NCI-H1694 treated with DMSO at 0.1 percent for 48 hours (cell line): ENCODE measurements at regions not wholly inside any gene's neighbourhood (a gene's known extent, or its start where the extent isn't known, plus 50 kb on each side); places are given as distances from the start of the nearest gene placed in this dataset.
A peak's percentile ranks its signal among the peaks of the same experiment; 100 is the strongest.

Source experiments
- DNase-seq: peaks from one replicate; lab custom pipeline; 2025; lab: John Stamatoyannopoulos, UW

DNA sequence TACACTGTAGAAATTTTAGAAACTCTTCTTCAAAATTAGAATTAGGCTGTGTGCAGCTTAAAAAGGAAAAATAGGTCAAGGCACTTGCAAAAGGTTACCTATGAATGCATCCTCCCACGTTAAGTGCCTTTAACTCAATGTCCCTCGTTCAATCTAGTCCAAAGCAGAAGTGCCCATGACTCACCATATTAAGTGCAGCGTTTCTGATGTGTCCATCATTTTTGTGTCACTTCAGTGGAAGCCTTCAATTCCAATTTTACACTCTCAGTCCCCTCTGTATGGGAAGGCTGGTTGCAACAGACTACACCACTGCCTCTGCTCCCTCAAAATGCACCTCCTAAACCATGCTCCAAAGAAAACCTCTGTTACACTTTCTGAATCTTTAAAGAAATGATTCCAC lies 53.4 kb downstream of the FOXB1 start:
- DNase-seq = no peak

DNA sequence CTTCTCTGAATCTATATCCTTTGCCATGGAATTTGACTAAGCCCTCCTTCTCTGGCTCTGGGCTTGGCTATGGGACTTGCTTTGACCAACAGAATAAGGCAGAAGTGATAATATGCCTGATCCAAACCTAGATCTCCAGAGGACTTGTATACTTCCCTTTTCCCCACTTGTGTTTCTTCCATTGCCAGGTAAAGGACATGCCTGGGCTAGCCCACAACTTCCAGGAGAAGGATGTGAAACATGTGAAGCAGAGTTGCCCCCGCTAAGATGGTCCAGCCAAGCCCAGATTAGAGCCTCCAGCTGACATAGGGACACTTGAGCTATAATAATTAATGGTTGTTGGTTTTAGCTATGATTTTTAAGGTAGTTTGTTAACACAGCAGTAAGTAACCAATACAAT lies 55.1 kb downstream of the FOXB1 start:
- no peak for DNase-seq

DNA sequence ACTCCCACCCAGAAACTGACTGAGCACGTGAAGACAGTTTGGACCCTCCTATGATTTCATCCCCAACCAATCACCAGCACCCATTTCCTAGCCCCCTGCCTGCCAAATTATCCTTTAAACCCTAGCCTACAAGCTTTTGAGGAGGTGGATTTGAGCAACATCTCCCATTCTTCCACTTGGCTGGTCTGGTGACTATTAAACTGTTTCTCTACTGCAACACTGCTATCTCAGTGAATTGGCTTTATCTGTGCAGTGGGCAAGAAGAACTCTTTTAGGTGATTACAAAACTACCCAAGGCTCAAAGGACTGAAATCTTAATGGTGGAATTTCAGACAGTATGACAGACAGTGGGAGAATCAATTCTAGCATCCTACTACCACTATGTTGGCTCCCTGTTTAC lies 57.6 kb downstream of the FOXB1 start:
- no peak for DNase-seq

DNA sequence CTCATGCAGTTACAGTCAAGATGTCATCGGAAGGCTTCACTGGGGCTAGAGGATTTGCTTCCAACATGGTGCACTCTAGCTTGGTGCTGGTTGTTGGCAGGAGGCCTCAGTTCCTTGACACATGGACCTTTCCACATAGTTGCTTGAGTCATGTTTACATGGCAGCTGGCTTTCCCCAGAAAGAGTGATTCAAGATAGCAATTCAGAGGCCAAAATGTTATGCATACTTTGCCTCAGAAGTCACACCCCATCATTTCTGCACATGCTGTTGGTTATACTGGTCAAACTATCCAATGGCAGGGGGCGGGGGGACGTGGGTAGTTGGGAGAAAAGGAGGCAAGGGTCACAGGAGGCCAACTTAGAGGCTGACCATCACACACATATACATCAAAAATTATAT lies 58.7 kb downstream of the FOXB1 start:
- no peak for DNase-seq

DNA sequence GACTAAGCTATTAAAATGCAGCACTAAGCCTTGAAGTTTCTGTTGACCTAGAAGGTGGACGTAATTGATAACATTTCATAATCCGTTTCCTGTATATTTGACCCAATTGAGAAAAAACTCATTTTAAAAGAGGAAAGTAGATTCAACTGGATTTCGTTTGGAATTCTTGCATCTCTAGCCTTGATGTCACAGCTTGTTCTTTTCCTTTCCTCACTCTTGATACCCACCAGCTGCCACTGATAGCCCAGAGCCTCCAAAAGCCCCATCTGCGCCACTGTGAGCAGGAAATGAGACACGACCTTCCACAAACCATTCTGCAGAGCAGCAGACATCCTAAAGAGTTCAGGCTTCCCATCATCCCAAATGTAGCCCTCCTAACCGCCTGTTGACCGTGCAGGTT lies 61.8 kb downstream of the FOXB1 start:
- no peak for DNase-seq

DNA sequence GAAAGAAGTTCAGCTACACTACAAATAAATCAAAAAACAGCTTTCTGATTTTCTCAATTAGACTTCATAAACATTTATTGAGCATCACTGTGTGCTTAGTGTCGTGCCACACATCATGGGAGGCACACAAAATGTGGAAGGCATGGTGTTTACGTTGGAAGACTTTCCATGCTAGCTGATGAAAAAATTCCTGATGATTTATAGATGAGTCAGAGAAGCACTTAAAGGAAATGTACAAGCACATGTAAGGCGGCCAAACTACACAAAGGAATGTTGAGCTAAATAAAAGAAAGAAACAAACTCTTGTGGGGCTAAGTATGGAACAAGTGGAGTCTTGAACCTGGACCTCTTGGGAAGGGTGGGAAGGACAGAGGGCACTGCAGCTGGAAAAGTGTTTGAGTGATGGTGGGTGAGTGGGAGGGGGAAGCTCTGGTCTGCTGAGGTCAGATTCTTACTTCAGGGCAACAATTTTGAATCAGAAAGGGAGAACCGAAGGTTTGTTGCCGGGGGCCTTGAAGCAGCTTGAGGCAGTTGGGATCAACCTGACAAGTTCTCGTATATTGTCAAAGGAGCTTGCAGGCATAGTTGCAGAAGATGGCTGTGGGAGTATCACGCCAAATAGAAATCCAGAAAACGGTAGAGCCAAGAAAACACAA lies 66.9 kb downstream of the FOXB1 start:
- DNase-seq = no peak

DNA sequence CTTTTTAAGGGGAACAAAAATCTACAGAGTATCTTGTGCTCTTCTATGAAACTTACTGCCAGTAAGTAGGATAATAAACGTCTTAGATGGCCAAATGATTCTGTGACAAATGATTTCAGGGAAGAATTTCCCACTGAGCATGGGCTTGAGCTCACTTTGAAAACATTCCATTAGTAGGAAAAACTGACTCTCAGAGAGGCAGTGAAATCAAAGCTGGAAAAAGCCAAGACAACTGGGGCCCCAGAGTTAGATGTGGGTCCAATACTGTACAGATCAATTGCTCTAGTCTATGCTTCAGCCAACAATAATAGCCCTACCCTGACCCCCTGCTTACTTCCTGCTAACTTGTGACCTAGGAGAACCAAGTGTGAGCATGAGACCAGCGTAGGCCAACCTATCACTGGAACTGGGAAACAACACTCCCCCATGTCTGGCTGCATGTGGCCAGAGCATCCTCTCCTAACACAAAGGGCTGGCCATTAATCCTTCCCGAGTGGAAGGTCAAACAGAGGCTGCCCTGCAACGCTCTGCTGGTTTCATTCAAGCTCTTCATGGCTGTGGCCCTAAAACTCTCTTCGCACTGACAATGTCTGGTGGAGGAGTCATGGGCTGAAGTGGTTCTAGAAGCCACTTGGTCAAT lies 68.8 kb downstream of the FOXB1 start:
- no peak for DNase-seq

DNA sequence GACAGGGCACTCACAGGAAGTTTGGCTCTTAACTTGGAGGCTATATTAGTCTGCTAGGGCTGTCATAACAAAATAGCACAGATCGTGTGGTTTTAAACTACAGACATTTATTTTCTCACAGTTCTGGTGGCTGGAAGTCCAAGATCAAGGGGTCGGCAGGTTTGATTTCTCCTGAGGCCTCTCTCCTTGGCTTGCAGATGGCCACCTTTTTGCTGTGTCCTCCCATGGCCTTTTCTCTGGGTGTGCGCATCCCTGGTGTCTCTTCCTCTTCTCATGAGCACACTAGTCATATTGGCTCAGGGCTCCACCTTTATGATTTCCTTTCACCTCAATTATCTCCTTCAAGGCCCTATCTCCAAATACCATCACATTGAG lies 69.3 kb downstream of the FOXB1 start:
- DNase-seq = no peak

DNA sequence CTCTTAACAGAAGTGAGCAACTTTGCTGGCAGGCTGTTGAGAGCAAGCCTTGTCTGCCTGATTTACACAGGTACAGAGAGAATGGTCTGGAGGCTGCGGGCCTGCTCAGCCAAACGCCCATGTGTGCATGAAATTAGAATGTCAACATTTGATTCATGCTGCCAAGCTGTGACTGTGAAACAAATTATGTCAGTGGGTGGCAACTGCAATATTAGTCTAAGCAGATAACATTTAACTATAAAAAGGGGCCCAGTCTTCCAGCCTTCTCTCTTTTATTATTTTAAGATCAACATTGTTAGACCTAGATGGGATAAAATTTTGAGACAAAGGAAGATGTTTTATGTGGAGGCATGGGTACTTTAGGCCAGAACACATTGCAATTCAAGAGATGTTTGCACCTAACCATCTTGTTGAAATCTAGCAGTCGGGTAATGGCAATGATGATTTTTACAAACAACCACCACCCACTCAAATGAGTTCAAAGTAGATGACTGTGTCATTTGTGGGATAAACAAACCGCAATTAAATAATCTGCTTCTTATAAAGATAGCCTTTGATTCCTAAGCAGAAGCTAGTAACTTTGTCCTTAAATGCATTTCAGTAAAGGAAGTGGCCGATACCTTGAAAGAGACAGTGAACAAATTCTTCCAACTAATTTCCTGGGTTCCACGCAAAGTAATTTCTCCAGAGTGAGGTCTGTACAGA lies 70.2 kb downstream of the FOXB1 start:
- peak; percentile 25 for DNase-seq

DNA sequence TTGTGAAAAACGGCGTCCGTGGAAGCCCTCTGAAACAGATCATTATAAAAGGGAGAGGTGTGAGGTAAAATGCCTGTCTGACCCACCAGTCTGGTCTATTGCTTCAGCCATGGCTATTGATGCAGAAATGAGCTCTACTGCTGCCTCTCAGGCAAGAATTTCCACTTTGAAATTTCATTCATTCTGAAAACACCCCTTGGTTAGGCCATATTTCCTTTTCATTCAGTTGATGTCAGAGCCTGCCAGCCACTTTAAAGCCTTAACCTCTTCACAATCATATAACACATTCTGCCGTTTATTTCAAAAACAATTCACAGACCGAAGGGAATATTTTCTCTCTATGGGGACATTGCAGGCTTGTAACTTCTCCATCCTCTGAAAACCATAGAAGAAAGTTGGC lies 71.9 kb downstream of the FOXB1 start:
- no peak for DNase-seq

DNA sequence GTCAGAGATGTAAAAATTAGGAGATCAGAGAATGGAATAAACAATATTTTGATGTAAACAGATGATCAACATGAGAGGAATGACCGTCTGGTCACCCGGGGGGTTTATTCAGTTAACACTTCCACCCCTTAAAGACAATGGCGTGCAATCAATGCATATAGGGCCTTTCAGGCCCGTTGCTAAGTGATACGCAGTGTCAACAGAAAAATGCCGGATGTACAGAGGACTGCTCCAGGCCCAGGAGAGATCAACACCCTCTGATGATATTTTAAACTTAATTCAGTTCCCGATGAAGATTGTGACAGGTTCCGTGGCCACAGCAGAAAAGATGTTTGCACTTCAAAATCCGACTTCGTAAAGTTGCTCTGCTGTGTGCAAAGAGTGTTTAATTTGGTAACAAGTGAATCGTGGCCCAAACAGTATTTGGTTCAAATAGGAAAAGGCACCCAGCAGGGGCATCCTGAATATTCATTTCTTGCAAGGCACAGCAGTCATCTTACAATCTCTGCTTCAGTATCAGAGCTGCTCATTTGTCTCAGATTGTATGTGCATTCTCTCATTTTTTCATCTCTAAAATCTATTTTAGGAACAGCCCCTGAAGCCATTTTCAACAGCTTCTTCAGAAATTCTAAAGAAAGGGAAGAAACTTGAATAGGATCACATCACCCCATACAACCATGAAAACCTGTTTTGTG lies 72.6 kb downstream of the FOXB1 start:
- DNase-seq = no peak

DNA sequence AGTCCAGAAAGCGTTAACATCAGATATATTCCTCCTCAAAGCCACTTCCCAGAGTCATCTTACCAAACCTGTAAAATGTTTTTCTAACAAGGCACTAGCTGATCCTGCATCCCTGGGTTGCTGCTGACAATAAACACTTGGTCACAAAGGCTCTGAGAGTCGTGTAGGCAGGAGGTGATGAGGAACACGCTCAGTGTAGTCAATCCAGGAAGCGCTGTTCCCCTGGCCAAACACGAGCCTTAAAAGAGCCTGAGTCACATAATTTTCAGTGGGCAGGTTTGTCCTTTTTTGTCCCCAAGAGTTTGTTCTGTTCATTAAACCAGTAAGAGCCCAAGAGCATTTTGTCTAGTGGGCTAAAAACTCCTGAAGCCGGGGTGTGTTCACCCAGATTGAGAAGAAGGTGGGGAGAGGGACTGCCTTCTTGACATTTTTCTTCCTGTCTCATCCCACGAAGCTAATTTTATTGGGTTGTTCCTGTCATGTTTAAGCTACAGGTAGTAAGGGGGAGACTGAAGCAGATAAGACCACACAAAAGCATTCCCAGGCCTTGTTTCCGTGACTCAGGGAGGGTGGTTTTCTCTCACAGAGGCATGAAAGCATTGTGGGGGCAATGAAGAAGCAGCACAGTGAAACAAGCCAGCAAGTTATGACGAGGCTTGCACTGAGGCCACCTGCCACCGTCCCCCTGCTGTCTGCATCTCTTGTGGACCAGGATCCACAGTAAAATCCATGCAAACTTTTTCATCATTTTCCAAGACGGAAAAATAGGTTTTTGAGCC lies 73.7 kb downstream of the FOXB1 start:
- DNase-seq = no peak

DNA sequence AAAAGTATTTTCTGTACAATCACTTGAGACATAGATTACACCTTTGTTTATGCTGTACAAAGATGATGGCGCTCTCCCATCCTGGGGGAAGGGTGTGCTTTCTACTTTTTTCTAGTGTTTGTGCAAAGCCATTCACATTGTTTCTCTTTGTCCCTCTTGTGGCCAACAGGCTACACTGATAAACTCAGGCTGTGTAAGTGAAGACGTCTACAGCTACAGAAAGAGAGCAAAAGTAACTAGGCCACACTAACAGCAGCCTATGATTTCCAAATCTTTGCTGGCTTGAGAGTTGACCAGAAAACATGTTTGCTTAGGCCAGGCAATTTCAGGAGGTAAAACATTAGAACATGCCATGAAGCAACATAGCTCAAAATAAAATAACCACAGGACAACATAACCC lies 75.1 kb downstream of the FOXB1 start:
- DNase-seq = no peak

DNA sequence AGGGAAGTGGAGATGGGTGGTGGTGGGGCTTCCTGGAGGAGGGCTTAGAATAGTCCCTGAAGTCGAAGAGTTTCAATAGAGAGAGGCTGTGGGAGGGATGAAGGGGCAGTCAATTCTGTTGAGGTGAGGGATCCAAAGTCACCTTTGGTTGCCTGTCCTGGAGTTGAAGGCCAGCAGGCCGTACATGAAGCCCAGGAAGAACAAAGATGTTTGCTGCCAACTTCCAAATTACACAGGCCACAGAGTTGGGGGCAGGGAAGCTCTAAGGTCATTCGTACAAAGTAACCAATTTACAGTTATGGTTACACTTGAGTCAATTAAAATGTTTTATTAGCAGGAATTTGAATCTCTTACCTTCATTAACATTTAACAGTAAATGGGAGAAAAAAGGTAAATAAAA lies 77.9 kb downstream of the FOXB1 start:
- DNase-seq = no peak

DNA sequence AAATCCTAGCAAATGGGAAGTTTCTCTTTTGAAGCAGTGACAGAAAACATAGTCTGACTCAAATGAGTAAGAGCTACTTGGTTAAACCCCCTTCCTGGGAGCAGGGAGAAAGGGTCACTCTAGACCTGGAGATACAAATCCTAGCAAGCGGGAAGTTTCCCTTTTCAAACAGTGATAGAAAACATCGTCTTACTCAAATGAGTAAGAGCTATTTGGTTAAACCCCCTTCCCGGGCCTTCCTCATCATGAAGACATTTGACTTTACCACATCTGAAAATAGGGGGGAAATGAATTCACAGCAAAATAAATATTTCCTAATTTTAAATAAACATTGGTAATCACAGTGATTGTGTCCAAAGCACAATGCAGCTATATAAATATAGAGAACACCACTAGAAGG lies 79.2 kb downstream of the FOXB1 start:
- no peak for DNase-seq

DNA sequence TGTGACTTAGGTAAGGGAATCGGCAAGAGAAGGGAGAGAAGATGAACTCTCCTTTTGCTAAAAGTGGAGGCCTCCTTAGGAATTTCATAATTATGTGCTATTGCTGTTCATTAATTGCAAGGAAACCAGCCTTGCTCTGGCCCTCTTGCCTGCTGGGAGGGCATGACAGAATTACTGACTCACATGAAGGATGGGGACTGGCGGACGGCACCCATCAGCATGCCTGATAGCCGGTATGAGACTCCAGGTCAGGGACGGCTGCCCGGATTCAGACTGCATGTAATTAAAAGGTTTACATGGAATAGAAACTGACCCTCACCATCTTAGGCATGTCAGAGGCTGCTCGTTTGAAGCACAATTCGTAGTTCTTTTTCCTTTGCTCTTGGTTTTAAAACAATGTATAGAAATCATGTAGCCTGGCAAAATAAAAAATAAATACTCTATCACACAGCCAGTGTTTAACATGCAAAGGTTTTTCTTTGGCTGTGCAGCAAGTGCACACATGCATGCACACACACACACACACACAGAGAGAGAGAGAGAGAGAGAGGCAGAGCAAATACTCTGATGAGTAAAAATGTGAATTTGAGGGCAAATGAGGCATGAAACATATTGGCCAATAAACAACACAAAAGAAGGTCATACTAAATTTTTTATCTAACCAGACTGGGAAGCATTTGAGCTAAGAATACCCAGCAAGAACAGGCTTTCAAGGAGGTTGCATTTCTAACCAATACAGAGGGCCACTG lies 82.7 kb downstream of the FOXB1 start:
- DNase-seq = no peak

DNA sequence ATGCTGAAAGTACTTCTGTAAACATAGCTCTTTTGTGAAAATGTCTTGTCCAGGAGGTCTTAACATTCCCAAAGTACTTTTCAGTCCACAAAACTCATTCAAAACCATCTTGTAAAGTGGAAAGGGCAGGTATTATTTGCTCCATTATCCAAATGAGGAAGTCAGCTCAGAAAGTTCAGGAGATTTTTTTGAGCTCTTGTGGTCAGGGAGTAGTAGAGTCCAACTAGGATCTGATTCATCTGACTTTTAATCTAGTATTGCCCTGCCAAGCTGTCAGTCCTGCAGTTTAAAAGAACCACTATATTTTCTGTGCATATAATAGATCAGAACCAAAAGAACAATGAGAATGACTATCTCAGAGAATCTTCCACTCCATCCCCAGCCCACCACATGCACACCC lies 83.5 kb downstream of the FOXB1 start:
- no peak for DNase-seq

DNA sequence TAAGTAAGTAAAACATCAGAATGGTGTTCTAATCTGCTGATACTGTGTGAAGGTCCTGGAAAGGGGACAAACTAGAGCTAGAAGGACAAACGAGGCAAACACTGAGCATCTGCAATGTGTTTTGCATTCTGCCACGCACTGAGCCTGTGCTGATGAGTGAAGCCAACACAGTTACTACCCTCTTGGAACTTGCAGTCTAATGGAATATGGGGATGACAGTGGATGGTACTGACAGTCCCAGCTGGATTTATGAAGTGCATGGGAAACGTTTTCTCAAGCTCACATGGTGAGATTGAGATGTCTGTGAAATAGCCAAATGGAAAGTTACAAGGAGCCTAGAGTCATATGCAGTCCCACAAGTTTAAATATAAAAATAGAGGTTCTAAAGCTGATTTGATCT lies 86.6 kb downstream of the FOXB1 start:
- DNase-seq = no peak

DNA sequence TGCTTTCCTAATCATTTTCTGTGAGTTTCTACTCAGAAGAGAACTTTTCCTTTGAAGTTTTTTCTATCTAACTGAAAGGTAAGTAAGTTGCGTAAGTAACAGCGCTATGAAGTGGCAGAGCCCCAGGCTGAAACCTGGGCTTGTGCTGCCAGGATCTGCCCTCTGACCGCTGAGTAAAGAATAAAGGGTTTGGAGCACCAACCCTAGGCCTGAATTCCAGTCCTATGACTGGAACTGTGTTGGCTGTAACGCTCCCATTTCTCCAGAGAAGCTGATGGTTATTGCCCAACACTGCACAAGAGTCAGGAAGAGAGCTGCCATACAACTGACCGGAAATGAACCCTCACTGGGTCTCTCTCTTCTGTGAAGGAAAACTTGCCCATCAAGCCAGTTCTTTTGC lies 87.0 kb downstream of the FOXB1 start:
- DNase-seq = no peak

DNA sequence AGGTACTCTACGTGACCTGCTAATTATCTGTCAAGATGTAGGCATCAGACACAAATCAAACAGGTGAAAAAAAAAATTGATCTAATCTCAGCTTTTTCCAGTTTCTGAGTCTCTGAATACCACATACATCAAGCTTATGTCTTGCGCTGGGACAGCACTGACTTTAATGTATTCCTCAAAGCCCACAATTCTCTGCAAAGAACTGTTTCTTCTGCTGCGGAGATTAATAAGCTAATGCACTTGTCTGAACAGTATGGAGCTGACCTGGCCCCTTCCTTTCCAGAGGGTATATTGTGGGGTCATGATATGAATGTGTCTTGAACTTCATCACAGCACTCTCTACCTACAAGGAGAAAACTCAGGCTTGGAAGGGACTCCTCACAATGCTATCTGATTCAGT lies 87.8 kb downstream of the FOXB1 start:
- no peak for DNase-seq

DNA sequence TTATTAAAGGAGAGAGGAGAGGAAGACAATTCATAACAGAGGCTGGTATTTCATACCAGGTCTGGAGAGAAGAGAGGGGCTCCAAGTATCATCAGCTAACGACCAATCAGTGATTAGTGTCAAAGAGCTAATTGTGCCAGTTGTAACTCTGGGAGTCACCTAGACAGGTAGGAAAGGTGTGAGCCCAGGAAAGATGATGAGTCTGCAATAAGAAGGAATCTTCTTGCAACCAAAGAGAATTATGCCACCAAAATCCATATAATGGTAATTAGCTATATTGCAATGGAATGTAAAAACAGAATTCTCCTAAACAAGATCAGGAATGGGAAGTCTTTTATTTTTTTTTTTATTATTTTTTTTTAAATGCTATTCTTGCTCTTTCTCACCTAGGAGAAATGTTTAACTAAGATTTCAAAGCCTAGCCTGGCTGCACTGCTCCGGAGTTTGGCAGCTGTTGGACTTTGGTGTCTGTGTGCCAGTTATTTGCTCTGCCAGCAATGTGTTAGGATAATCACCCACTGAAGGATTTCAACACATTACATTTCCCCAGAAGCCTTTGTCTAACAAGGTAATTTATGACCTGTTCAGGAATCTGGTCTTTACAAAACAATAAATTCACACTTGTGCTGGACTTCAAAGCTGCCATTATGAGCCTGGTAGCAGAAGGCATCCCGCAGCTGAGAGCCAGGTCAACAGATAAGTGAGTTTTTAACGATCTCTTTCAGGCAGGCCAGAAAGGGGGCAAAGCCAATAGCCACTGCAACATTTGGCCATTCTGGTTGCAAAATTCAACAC lies 89.4 kb downstream of the FOXB1 start:
- DNase-seq = no peak
